SK-N-SH treated with all-trans-retinoic acid at 6 μM for 48 hours (cell line): ENCODE measurements at regions not wholly inside any gene's neighbourhood (a gene's known extent, or its start where the extent isn't known, plus 50 kb on each side); places are given as distances from the start of the nearest gene placed in this dataset.

Experiments used
- ATAC-seq: fragments of 200-7000 bp; cut with Tn5 transposase; 3 replicates; pipeline ENCODE4 v1.9.1; 2020; ENCODE audit warnings: mild to moderate bottlenecking, moderate library complexity
- ARNTL ChIP-seq: fragments of 450-650 bp; formaldehyde crosslinking; IDR thresholded peaks from 2 replicates; pipeline ENCODE4 v1.5.0; 2020; ENCODE audit warnings: low read depth, mild to moderate bottlenecking, moderate library complexity, borderline replicate concordance
- BACH2 ChIP-seq: fragments of 250-450 bp; sonication (Bioruptor Pico); IDR thresholded peaks from 2 replicates; pipeline ENCODE4 v1.9.0; 2021; ENCODE audit warnings: mild to moderate bottlenecking, borderline replicate concordance
- CSDC2 ChIP-seq: fragments of 250-450 bp; sonication (Bioruptor Pico); IDR thresholded peaks from 2 replicates; pipeline ENCODE4 v1.5.0; 2020; ENCODE audit warnings: mild to moderate bottlenecking, moderate library complexity
- ESRRG ChIP-seq: fragments of 250-450 bp; sonication (Bioruptor Pico); IDR thresholded peaks from 2 replicates; pipeline ENCODE4 v1.6.1; 2021; ENCODE audit warnings: mild to moderate bottlenecking
- GLIS3 ChIP-seq: fragments of 250-450 bp; sonication (Bioruptor Pico); IDR thresholded peaks from 2 replicates; pipeline ENCODE4 v1.5.0; 2020; ENCODE audit warnings: mild to moderate bottlenecking, moderate library complexity
- ISL1 ChIP-seq: fragments of 250-450 bp; sonication (Bioruptor Pico); IDR thresholded peaks from 2 replicates; pipeline ENCODE4 v2.1.2; 2022; ENCODE audit warnings: mild to moderate bottlenecking, moderate library complexity
- OSR1 ChIP-seq: fragments of 250-450 bp; sonication (Bioruptor Pico); IDR thresholded peaks from 2 replicates; pipeline ENCODE4 v1.8.0; 2022; ENCODE audit warnings: moderate library complexity, mild to moderate bottlenecking, inconsistent platforms
- POU6F1 ChIP-seq: fragments of 250-450 bp; sonication (Bioruptor Pico); IDR thresholded peaks from 2 replicates; pipeline ENCODE4 v1.8.0; 2021; ENCODE audit warnings: low read depth, mild to moderate bottlenecking, moderate library complexity, borderline replicate concordance
- PPARA ChIP-seq: fragments of 250-450 bp; sonication (Bioruptor Pico); IDR thresholded peaks from 2 replicates; pipeline ENCODE4 v1.5.0; 2020; ENCODE audit warnings: mild to moderate bottlenecking, borderline replicate concordance
- RARB ChIP-seq: fragments of 250-450 bp; sonication (Bioruptor Pico); IDR thresholded peaks from 2 replicates; pipeline ENCODE4 v1.8.0; 2021; ENCODE audit warnings: mild to moderate bottlenecking, moderate library complexity
- SNAI2 ChIP-seq: fragments of 250-450 bp; sonication (Bioruptor Pico); IDR thresholded peaks from 2 replicates; pipeline ENCODE4 v1.5.0; 2020; ENCODE audit warnings: mild to moderate bottlenecking, moderate library complexity
- TCF4 ChIP-seq: fragments of 250-450 bp; sonication (Bioruptor Pico); IDR thresholded peaks from 2 replicates; pipeline ENCODE4 v1.8.0; 2021; ENCODE audit warnings: mild to moderate bottlenecking, moderate library complexity, borderline replicate concordance
- TOX ChIP-seq: fragments of 250-450 bp; sonication (Bioruptor Pico); IDR thresholded peaks from 2 replicates; pipeline ENCODE4 v1.8.0; 2021; ENCODE audit warnings: mild to moderate bottlenecking, moderate library complexity, borderline replicate concordance
- ZC3H10 ChIP-seq: fragments of 250-450 bp; sonication (Bioruptor Pico); IDR thresholded peaks from 2 replicates; pipeline ENCODE4 v1.5.1; 2021; ENCODE audit warnings: mild to moderate bottlenecking, moderate library complexity
- ZFP3 ChIP-seq: fragments of 250-450 bp; sonication (Bioruptor Pico); IDR thresholded peaks from 2 replicates; pipeline ENCODE4 v1.5.0; 2020; ENCODE audit warnings: mild to moderate bottlenecking, moderate library complexity
- ZFP30 ChIP-seq: fragments of 450-650 bp; formaldehyde crosslinking; IDR thresholded peaks from 2 replicates; pipeline ENCODE4 v1.5.0; 2022; ENCODE audit warnings: mild to moderate bottlenecking, moderate library complexity
- ZNF565 ChIP-seq: fragments of 450-650 bp; formaldehyde crosslinking; conservative IDR thresholded peaks from 2 replicates; pipeline ENCODE4 v1.5.0; 2020; ENCODE audit warnings: low read depth, mild to moderate bottlenecking, moderate library complexity
- ZNF70 ChIP-seq: fragments of 450-650 bp; formaldehyde crosslinking; IDR thresholded peaks from 2 replicates; pipeline ENCODE4 v1.5.0; 2020; ENCODE audit warnings: mild to moderate bottlenecking, moderate library complexity
- ZNF8 ChIP-seq: fragments of 450-650 bp; formaldehyde crosslinking; IDR thresholded peaks from 2 replicates; pipeline ENCODE4 v1.5.0; 2020; ENCODE audit warnings: mild to moderate bottlenecking, moderate library complexity
- TF ChIP-seq, protein P1 (sequence below): fragments of 250-450 bp; sonication (Bioruptor Pico); IDR thresholded peaks from 2 replicates; pipeline ENCODE4 v1.8.0; 2020; ENCODE audit warnings: mild to moderate bottlenecking, moderate library complexity, borderline replicate concordance
- TF ChIP-seq, protein P2 (sequence below): fragments of 250-450 bp; sonication (Bioruptor Pico); IDR thresholded peaks from 2 replicates; pipeline ENCODE4 v1.5.0; 2020; ENCODE audit warnings: mild to moderate bottlenecking, moderate library complexity
- TF ChIP-seq, protein P3 (sequence below): fragments of 250-450 bp; sonication (Bioruptor Pico); IDR thresholded peaks from 2 replicates; pipeline ENCODE4 v1.5.1; 2021; ENCODE audit warnings: mild to moderate bottlenecking, moderate library complexity

- no peak for TF ChIP-seq RARB
- TF ChIP-seq BACH2 (CRISPR knock-in tag): no peak
- no peak for TF ChIP-seq ZNF70 (CRISPR knock-in tag)
- no peak for TF ChIP-seq GLIS3
- TF ChIP-seq ZNF565: no peak
- TF ChIP-seq SNAI2 (CRISPR knock-in tag): no peak
- no peak for TF ChIP-seq POU6F1
- no peak for TF ChIP-seq ISL1 (CRISPR knock-in tag)
- no peak for TF ChIP-seq TOX (CRISPR knock-in tag)
- TF ChIP-seq, protein P1, sequence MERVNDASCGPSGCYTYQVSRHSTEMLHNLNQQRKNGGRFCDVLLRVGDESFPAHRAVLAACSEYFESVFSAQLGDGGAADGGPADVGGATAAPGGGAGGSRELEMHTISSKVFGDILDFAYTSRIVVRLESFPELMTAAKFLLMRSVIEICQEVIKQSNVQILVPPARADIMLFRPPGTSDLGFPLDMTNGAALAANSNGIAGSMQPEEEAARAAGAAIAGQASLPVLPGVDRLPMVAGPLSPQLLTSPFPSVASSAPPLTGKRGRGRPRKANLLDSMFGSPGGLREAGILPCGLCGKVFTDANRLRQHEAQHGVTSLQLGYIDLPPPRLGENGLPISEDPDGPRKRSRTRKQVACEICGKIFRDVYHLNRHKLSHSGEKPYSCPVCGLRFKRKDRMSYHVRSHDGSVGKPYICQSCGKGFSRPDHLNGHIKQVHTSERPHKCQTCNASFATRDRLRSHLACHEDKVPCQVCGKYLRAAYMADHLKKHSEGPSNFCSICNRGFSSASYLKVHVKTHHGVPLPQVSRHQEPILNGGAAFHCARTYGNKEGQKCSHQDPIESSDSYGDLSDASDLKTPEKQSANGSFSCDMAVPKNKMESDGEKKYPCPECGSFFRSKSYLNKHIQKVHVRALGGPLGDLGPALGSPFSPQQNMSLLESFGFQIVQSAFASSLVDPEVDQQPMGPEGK (CRISPR knock-in tag): no peak
- no peak for TF ChIP-seq TCF4
- no peak for TF ChIP-seq ZFP30 (CRISPR knock-in tag)
- no peak for TF ChIP-seq ZFP3 (CRISPR knock-in tag)
- TF ChIP-seq, protein P2, sequence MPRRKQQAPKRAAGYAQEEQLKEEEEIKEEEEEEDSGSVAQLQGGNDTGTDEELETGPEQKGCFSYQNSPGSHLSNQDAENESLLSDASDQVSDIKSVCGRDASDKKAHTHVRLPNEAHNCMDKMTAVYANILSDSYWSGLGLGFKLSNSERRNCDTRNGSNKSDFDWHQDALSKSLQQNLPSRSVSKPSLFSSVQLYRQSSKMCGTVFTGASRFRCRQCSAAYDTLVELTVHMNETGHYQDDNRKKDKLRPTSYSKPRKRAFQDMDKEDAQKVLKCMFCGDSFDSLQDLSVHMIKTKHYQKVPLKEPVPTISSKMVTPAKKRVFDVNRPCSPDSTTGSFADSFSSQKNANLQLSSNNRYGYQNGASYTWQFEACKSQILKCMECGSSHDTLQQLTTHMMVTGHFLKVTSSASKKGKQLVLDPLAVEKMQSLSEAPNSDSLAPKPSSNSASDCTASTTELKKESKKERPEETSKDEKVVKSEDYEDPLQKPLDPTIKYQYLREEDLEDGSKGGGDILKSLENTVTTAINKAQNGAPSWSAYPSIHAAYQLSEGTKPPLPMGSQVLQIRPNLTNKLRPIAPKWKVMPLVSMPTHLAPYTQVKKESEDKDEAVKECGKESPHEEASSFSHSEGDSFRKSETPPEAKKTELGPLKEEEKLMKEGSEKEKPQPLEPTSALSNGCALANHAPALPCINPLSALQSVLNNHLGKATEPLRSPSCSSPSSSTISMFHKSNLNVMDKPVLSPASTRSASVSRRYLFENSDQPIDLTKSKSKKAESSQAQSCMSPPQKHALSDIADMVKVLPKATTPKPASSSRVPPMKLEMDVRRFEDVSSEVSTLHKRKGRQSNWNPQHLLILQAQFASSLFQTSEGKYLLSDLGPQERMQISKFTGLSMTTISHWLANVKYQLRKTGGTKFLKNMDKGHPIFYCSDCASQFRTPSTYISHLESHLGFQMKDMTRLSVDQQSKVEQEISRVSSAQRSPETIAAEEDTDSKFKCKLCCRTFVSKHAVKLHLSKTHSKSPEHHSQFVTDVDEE (CRISPR knock-in tag): no peak
- no peak for TF ChIP-seq ARNTL (CRISPR knock-in tag)
- ATAC-seq: no peak
Measured at GRCh38 chr15:85992224-85992623, 87.4 kb upstream of the AGBL1 start.

- TF ChIP-seq, protein P2 (CRISPR knock-in tag): no peak
- TF ChIP-seq ZFP30 (CRISPR knock-in tag): no peak
- no peak for TF ChIP-seq PPARA (CRISPR knock-in tag)
- TF ChIP-seq ZNF70 (CRISPR knock-in tag): no peak
- TF ChIP-seq ZC3H10 (CRISPR knock-in tag): no peak
- no peak for ATAC-seq
Measured at GRCh38 chr15:85993116-85993515, 86.6 kb upstream of the AGBL1 start.

DNA sequence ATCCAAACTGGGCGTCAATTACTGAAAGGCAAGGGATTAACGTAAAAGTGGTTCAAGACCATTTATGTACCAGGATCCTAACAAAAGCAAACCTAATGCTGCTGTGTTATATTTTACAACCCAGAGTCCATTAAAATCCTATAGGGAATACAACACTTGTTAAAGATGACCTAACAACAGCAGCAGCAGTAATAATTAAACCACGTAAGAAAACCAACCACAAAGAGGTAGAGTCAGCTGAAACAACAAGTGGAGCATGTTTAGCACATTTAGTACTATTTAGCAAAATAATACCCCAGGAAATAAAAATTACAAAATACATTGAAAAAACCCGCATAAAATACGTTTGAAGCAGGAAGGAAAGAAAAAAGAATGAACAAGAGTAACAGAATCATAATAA lies 82.1 kb upstream of the AGBL1 start:
- TF ChIP-seq GLIS3 (no peak), SNAI2 (CRISPR knock-in tag) (no peak), ZFP3 (CRISPR knock-in tag) (no peak), PPARA (CRISPR knock-in tag) (no peak), OSR1 (CRISPR knock-in tag) (no peak), RARB (no peak), BACH2 (CRISPR knock-in tag) (no peak), CSDC2 (CRISPR knock-in tag) (no peak), ESRRG (CRISPR knock-in tag) (no peak), ARNTL (CRISPR knock-in tag) (no peak), TCF4 (no peak), ZNF70 (CRISPR knock-in tag) (no peak), ZNF565 (no peak), ZFP30 (CRISPR knock-in tag) (no peak), ISL1 (CRISPR knock-in tag) (no peak), ZNF8 (no peak), ZC3H10 (CRISPR knock-in tag) (no peak), TOX (CRISPR knock-in tag) (no peak)
- TF ChIP-seq, protein P1 (CRISPR knock-in tag): no peak
- TF ChIP-seq, protein P3, sequence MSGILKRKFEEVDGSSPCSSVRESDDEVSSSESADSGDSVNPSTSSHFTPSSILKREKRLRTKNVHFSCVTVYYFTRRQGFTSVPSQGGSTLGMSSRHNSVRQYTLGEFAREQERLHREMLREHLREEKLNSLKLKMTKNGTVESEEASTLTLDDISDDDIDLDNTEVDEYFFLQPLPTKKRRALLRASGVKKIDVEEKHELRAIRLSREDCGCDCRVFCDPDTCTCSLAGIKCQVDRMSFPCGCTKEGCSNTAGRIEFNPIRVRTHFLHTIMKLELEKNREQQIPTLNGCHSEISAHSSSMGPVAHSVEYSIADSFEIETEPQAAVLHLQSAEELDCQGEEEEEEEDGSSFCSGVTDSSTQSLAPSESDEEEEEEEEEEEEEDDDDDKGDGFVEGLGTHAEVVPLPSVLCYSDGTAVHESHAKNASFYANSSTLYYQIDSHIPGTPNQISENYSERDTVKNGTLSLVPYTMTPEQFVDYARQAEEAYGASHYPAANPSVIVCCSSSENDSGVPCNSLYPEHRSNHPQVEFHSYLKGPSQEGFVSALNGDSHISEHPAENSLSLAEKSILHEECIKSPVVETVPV (CRISPR knock-in tag): no peak
- ATAC-seq: no peak
